ENCODE measurements at regions not wholly inside any gene's neighbourhood (a gene's known extent, or its start where the extent isn't known, plus 50 kb on each side); places are given as distances from the start of the nearest gene placed in this dataset.

DNA sequence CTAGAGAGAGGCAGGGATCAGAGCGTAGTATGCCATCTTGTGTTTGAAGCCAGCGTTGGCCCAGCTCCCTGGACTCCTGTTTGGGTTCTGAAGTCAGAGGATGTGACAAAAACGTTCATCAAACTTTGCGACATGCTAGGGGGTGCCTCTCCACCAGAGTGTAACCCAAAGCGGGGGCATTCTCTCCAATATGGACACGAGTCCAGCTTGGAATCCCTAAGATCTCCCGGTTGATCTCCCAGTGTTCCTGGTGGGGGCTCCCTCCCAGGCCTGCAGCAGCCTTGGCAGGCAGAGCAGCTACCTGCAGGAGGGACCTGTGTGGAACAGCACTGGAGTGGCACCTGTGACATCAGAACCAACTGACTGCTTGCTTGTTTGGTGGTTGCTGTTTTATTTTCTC is 218.8 kb upstream of the ECI2 start:
- ChIA-PET CTCF (interaction anchor here (0.9 kb wide), 1 partner anchor 13 kb away, joined by 3 read pairs; no protein-coding TSS in a partner anchor), POLR2A (no interaction called here)
- DNase-seq (ENCODE audit: low read depth, low spot score) = no peak
- H3K4me3 ChIP-seq (ENCODE audit: low read depth, low read length) = no peak overlapping the region
- TF ChIP-seq, protein P1, sequence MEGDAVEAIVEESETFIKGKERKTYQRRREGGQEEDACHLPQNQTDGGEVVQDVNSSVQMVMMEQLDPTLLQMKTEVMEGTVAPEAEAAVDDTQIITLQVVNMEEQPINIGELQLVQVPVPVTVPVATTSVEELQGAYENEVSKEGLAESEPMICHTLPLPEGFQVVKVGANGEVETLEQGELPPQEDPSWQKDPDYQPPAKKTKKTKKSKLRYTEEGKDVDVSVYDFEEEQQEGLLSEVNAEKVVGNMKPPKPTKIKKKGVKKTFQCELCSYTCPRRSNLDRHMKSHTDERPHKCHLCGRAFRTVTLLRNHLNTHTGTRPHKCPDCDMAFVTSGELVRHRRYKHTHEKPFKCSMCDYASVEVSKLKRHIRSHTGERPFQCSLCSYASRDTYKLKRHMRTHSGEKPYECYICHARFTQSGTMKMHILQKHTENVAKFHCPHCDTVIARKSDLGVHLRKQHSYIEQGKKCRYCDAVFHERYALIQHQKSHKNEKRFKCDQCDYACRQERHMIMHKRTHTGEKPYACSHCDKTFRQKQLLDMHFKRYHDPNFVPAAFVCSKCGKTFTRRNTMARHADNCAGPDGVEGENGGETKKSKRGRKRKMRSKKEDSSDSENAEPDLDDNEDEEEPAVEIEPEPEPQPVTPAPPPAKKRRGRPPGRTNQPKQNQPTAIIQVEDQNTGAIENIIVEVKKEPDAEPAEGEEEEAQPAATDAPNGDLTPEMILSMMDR (IDR thresholded peaks at IDR 0.05; ENCODE audit: insufficient read depth, low read length, missing control alignments) = no peak

DNA sequence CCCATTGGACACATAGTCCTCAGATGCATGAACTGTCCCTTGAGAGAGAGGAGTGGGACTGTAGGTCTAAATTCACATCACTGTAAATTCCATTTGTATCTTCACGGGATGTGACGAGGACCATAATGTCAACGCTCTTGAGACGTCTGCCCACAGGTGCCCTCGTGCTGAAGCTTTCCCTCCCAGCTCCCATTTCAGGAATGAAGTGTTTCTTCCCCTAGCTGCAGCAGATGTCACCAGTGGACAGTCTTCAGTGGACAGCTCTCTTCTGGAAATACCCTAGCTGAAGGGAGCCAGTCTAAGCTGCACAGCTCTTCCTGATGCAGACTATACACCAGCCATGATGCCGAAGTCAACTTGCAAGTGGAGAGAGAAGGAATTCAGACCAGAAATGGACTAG is 217.4 kb upstream of the ECI2 start:
- H3K4me3 ChIP-seq (ENCODE audit: low read depth, low read length) = no peak overlapping the region
- CTCF ChIA-PET = interaction anchor here (1.0 to 1.5 kb wide), 4 partner anchors 15 to 404 kb away, joined by 3 read pairs; no protein-coding TSS in a partner anchor
- no peak for DNase-seq (ENCODE audit: low read depth, low spot score)
- TF ChIP-seq, protein P1 (IDR thresholded peaks at IDR 0.05; ENCODE audit: insufficient read depth, low read length, missing control alignments) = no peak
- POLR2A ChIA-PET = interaction anchor here (0.5 to 1.1 kb wide), 4 partner anchors 19 to 561 kb away, joined by 3 to 5 read pairs (median 4); no protein-coding TSS in a partner anchor

DNA sequence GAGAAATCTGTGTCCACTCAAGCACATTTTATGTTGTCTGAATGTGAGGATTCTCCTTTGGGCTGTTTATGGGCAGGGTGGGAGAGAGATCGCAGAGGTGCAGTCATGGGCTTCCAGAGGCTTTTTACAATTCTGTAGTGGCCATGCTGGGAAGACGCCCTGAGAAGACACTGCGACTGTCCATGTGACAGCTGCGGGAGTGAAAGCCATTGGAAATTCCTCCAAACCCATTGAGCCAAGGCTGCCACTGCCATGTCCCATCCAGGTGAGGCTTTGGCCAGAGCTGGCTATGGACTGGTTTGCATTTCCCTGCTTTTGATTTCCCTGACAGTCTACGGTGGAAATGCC is 216.9 kb upstream of the ECI2 start:
- TF ChIP-seq, protein P1 (IDR thresholded peaks at IDR 0.05; ENCODE audit: insufficient read depth, low read length, missing control alignments) = no peak
- CTCF ChIA-PET = interaction anchor here (1.2 to 1.5 kb wide), 2 partner anchors 20 to 405 kb away, joined by 3 read pairs; no protein-coding TSS in a partner anchor
- H3K4me3 ChIP-seq (ENCODE audit: low read depth, low read length) = no peak overlapping the region
- no peak for DNase-seq (ENCODE audit: low read depth, low spot score)
- POLR2A ChIA-PET = interaction anchor here (0.6 to 1.4 kb wide), 7 partner anchors 10 to 215 kb away, joined by 3 to 5 read pairs (median 4); no protein-coding TSS in a partner anchor

DNA sequence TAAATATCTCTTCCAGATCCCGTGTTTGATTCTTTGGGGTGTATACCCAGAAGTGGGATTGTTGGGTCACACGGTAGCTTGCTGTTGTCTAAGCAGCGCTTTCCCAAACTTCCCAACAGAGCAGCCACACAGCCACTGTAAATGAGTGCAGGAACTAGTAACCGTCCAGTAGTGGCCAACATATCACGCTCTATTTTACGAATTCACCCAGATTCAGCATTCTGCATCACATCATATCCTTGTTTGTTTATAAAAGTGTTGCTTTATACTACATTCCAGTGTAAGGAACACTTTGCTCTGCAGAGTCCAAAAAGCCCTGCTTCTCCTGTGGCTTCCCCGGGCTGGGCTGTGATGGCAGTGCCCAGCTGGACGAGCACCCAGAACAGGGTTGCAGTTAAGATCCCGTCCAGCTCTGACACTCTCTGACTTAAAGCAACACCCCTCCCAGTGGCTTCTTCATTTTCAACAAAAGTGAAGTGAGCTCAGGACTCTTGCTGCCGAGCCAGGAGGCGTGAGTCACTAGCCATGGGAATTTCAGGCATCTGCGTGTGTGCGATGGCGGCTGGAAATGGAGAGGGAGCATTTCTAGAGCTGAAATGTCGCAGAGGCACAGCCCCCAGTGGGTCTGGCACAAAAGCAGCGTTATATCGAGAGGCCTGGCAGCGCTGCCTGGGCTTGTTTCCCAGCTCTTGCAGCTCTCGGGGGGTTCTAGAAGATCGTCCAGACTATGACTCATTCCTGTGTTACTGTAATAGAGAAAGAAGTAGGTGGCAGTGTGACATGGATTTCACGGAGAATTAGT is 216.3 kb upstream of the ECI2 start:
- peak overlapping the region; percentile 20 for H3K4me3 ChIP-seq (ENCODE audit: low read depth, low read length)
- TF ChIP-seq, protein P1 (IDR thresholded peaks at IDR 0.05; ENCODE audit: insufficient read depth, low read length, missing control alignments) = no peak
- POLR2A ChIA-PET = interaction anchor here (0.7 to 1.4 kb wide), 6 partner anchors 10 to 215 kb away, joined by 3 to 5 read pairs (median 4); no protein-coding TSS in a partner anchor
- CTCF ChIA-PET = interaction anchor here (0.7 to 1.5 kb wide), 3 partner anchors 21 to 405 kb away, joined by 3 read pairs; no protein-coding TSS in a partner anchor
- peak; percentile 89 for DNase-seq (ENCODE audit: low read depth, low spot score)

DNA sequence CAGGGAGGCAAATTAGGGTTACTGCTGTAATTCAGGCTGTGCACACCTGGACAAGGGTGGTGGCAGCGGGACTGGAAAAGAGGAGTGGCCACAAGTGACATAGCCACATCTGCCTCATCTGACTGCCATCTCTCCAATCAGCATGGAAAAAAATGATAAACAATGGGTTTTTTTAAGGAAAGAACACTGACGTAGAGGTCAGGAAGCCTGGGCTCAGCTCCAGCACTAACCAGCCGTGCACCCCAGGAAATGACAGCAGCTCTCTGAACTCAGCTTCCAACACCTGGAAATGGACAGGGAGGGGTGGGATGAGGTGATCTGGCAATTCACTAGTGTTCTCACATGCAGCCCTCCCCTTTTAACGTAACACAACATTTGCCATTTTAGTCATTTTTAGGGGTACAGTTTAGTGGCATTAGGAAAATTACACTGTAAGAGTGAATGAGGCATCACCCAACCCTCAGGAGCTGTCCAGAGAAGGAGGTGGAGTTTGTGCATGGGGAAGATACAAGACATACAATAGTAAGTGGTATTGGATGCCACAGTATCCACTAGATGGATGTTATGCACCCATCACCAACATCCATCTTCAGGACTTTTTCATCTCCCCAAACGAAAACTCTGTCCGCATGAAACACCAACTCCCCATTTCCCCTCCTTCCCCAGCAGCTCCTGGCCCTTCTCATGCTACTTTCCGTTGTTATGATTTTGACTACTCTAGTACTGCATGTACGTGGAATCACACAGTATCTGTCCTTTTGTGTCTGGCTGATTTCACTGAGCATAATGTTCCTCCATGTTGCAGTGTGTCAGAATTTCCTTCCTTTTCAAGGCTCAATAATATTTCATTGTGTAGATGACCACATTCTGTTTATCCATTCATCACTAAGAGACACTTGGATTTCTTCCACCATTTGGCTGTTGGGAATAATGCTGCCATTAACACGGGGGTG is 215.5 kb upstream of the ECI2 start:
- CTCF ChIA-PET = interaction anchor here (0.7 to 1.2 kb wide), 2 partner anchors 25 to 406 kb away, joined by 3 read pairs; no protein-coding TSS in a partner anchor
- no peak overlapping the region for H3K4me3 ChIP-seq (ENCODE audit: low read depth, low read length)
- TF ChIP-seq, protein P1 (IDR thresholded peaks at IDR 0.05; ENCODE audit: insufficient read depth, low read length, missing control alignments) = no peak
- POLR2A ChIA-PET = interaction anchor here (0.7 to 1.4 kb wide), 4 partner anchors 9 to 216 kb away, joined by 4 to 5 read pairs (median 4); no protein-coding TSS in a partner anchor
- no peak for DNase-seq (ENCODE audit: low read depth, low spot score)
